Anterior cingulate cortex (tissue), 58 donors: ENCODE measurements at regions not wholly inside any gene's neighbourhood (a gene's known extent, or its start where the extent isn't known, plus 50 kb on each side); places are given as distances from the start of the nearest gene placed in this dataset.
A peak's percentile ranks its signal among the peaks of the same experiment; 100 is the strongest.

Experiments
- DNase-seq, 58 donors: peaks; one replicate each; lab custom pipeline; 2025; lab: John Stamatoyannopoulos, UW

- no peak for DNase-seq
Observed at GRCh38 chr15:31271224-31271635, 55.4 kb upstream of the KLF13 start.

- DNase-seq = no peak
Observed at GRCh38 chr15:31271711-31272557, 54.7 kb upstream of the KLF13 start.

GRCh38 chr15:31272558-31273257 is 53.9 kb upstream of the KLF13 start:
- peak in 2 of 58 donors; percentile 31 to 37 for DNase-seq

GRCh38 chr15:31273258-31273941 is 53.2 kb upstream of the KLF13 start:
- no peak for DNase-seq

- no peak for DNase-seq
Observed at GRCh38 chr15:31274496-31275330, 51.9 kb upstream of the KLF13 start.

- peak in 3 of 58 donors; percentile 50 to 79 (median 56) for DNase-seq
Observed at GRCh38 chr15:31275331-31276262, 51.0 kb upstream of the KLF13 start.

GRCh38 chr15:31276596-31277298 is 49.9 kb upstream of the KLF13 start:
- no peak for DNase-seq
